ENCODE measurements at regions not wholly inside any gene's neighbourhood (a gene's known extent, or its start where the extent isn't known, plus 50 kb on each side); places are given as distances from the start of the nearest gene placed in this dataset.

DNA sequence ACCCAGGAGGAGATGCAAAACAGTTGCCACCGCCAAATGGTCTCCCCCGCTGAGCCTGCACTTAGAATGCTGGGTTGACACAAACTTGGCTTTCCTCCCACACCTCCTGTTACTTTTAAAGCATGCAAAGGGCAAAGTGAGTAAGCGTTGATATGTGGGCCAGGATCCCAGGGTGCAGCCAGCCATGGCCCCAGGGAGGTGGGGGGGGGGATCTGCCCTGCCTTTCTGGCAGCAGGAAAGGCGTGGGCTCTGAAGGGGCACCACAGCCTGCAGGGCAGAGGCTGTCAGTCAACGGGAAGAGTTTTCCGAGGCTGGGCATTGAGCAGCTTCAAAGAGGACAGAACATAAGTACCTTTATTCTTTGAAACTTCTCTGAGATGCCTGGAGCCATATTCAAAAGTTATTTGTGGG is 142.3 kb downstream of the ABCC12 start:
- DNase-seq (ENCODE audit: low read depth, low spot score), result no peak
- H3K4me3 ChIP-seq (ENCODE audit: low read length), result no peak overlapping the region

DNA sequence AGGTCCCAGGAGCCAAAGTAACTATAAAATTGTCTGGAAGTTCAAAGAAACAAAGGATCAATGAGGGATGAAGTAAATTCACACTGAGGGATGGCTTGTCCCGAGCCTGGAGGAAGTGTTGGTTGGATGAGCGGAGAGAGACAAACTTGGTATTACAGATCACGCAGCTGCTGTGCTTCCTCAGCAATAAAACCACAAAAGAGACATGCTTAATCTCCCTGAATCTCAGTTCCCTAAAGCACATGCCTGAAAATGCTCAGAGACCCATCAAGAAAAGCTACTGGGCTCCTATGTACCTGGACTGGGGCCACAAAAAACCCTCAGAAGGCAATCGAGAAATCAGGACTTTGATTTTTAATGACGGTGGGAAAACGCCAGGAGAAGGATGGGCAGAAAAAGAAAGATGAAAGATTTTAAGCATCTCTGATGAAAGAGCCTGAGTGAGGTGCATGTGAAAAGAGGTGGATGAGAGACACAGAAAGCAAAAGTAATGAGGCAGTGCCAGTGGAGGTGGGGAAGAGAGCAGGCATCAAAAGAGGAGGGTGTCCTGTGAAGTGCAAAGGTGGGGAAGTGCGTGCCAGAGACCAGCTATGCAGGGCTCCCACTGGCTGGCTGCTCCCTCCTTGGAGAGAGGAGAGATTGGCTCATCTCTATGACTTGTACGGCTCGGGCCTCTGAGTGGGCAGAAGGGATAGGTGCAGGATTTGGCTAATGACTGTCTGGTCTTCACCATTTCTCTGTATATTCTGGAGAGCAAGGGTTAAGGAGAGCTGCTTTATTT is 143.7 kb downstream of the ABCC12 start:
- H3K4me3 ChIP-seq (ENCODE audit: low read length), result no peak overlapping the region
- peak; percentile 8 for DNase-seq (ENCODE audit: low read depth, low spot score)

DNA sequence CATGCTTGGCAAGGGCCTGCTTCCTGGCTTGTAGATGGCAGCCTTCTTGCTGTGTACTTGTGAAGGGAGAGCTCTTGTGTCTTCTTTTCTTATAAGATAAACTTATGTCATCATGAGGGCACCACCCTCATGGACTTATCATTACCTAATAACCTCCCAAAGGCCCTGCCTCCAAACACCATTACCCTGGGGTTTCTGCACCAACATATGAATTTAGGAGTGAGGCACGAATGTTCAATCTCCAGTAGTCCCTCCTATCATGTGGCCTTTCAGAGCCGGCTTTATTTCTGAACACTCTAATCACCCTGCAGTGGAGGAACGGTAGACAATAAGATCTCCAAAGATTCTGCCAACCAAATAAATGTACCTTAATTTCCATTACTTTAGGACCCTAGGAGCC is 144.3 kb downstream of the ABCC12 start:
- no peak for DNase-seq (ENCODE audit: low read depth, low spot score)
- H3K4me3 ChIP-seq (ENCODE audit: low read length), result no peak overlapping the region

DNA sequence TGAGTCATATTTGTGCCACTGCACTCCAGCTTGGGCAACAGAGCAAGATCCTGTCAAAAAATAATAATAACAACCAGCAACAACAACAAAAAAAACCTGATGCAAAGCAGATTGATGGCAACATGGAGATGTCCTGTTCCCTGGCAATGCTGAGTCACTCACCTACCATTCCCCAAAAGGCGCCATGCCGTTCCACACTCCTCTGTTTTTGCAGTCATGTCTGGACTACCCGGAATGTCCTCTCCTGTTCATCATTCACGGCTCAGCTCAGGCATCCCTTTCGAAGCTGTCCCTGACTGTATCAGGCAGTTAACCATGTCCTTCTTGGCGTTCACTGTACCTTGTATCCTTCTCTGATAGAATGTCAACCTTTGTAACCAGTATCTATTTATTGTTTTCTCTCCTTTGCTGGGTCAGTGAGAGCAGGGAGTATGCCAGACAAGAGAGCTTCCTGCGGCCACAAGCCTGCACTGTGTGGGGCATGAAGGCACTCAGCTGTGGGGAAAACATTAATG is 147.7 kb downstream of the ABCC12 start:
- DNase-seq (ENCODE audit: low read depth, low spot score), result no peak
- no peak overlapping the region for H3K4me3 ChIP-seq (ENCODE audit: low read length)

DNA sequence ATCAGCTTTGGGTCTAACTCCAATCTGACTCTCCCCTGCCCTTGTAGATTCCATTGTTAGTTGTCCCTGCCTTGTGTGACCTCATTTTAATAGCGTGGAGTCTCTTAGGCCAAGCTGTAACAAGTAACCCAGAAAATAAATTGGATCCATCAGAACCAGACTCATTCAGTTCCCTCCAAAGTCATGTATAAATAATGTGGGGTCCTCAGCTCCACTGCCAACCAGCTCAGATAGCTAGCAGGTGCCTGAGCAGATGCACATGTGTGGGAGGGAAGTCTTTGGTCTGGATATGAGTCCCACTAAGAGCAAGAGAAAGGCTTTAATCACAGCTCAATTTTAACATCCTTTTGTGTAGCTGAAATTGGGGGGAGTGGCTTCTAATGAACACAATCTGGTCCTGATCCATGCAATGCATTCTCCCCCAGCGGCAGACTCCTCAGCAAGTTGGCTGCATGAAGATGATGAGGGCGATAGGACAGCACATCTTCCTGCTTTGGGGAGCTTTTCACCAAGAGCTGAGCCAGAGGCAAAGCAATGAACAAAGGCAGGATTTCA is 151.6 kb downstream of the ABCC12 start:
- no peak overlapping the region for H3K4me3 ChIP-seq (ENCODE audit: low read length)
- no peak for DNase-seq (ENCODE audit: low read depth, low spot score)

DNA sequence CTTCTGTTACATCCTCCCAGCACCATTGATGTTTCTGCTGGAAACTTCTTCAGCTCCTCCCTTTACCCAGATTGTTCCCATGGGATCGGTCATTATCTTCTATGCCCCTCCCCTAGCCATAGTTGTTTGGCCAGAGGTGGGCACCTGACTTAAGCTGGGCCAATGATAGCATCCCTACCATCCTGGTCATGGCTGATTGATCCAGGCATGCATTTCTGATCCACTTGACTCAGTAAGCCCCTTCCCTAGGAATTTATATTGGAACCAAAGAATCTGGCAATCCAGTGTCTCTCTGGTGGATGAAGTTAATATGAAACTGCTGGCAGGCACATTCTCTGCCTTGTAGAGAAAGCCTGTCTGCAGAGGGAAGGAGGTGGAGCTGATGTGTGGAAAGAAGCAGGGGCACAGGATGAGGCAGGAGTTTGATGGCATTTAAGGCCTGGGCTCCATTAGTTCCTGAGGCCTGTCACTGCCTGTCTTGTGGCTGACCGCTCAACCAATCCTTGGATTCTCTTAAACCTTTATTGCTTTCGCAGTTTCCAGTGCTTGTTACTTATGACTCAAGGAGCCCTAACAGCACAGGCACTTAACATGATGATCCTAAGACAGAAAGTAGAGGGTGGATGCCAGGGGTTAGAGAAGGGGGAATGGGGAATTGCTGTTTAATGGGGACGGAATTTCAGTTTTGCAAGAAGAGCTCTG is 152.4 kb downstream of the ABCC12 start:
- H3K4me3 ChIP-seq (ENCODE audit: low read length), result no peak overlapping the region
- DNase-seq (ENCODE audit: low read depth, low spot score), result no peak

DNA sequence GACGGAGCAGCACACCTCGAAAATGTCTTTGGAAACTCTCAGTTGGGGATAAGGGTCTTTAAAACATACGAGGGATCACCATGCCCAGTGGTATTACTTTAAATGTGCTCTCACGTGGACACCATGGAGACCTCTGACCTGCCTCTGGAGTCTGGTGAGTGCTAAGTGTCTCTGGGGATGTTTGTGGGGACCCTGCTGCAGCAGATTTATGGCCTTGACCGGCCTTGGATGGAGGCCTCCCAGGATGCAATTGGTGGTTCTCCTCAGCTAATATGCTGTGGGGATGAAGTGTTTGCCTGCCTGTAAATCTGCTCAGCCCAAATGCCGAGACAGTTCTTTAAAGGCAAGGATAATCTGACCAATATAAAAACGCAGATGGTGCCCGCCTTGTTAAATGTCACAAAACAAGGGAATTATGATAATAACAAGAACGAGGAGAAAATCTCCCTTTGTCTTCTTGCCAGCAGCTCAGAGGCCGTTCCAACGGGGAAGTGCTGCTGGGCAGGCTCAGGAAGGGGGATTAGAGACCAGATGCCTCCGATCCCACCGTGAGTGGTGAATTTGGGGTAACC is 154.4 kb downstream of the ABCC12 start:
- no peak for DNase-seq (ENCODE audit: low read depth, low spot score)
- H3K4me3 ChIP-seq (ENCODE audit: low read length), result no peak overlapping the region

DNA sequence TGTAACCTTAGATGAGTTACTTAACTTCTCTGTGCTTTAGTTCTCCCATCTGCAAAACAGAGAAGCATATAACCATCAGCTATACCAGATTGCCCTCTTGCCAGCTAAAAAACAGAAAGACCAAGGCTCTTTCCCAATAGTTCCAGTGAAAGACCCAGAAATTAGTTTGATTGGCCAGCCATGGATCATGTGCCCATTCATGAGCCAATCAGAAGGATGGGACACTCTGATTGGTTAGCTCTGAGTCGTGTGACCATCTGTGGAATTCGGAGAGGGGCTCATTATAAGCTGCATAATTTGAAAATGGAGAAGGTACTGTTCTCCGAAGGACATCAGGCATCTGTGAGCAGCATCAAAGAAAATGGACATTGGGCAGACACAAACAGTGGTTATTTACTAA is 155.2 kb downstream of the ABCC12 start:
- no peak overlapping the region for H3K4me3 ChIP-seq (ENCODE audit: low read length)
- DNase-seq (ENCODE audit: low read depth, low spot score), result no peak

DNA sequence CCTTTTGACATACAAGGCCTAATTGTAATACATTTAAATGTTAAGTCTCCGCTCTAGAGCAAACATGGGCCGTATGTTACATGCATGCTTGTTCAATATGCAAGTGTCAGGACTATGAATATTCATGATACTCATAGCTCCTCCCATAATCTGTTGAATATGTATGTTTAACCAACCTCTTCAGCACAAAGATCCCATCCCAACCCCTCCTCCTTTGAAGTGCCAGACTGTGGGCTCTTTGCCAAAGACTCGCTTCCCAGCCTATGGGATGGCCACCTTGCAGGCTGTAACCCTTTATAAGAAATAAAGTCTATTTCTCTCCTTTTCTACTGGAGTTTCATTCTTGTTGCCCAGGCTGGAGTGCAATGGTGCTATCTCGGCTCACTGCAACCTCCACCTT is 156.2 kb downstream of the ABCC12 start:
- DNase-seq (ENCODE audit: low read depth, low spot score), result no peak
- no peak overlapping the region for H3K4me3 ChIP-seq (ENCODE audit: low read length)

DNA sequence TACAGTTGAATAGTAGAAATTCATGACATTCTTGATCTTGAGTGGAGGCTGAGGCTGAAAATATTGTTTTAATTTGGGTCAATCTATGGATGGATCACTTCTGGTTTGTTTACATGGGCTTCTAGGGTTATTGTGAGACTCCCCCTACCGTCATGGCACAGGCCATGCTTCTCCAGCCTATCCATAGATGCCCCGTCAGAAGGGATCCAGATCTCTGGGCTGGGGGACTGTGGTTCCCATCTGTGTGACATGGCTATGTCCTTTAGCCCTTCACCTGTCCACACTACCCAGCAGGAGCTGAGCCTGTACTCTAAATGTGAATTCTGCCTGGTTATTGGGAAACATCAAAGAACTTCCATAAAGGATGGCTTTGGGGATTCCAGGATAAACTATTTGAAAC is 160.4 kb downstream of the ABCC12 start:
- no peak overlapping the region for H3K4me3 ChIP-seq (ENCODE audit: low read length)
- DNase-seq (ENCODE audit: low read depth, low spot score), result no peak

DNA sequence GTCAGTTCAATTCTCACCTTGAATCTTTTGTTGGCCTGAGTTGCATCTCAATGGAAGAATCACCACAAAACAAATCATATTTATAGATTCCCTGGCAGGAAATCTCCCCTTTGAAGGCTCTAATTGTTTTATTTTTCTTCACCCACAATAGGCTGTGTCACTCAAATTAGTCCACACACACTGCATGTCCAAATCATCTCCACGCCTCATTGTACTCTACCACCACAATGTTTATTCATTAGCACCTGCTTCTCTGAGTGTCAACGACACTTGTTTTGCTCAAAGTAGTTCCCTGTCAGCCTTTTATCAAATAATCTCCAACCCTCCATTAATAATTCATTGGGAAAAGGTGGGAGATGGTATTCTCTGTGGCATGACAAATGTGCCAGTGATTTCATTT is 164.3 kb downstream of the ABCC12 start:
- no peak for DNase-seq (ENCODE audit: low read depth, low spot score)
- no peak overlapping the region for H3K4me3 ChIP-seq (ENCODE audit: low read length)

DNA sequence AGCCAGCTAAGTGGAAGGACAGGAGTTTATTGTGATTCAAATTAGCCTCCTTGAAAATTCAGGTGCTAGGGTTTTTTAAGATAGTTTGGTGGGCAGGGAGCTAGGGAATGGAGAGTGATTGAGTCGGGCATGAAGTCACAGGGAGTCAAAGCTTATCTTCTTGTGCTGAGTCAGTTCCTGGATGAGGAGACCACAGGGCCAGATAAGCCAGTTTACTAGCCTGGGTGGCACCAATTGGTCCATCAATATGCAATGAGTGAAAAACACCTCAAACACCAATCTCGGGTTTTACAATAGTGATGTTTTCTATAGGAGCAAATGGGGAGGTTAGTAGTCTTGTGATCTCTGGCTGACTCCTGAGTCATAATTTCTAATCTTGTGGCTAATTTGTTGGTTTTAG is 165.1 kb downstream of the ABCC12 start:
- DNase-seq (ENCODE audit: low read depth, low spot score), result no peak
- H3K4me3 ChIP-seq (ENCODE audit: low read length), result no peak overlapping the region

DNA sequence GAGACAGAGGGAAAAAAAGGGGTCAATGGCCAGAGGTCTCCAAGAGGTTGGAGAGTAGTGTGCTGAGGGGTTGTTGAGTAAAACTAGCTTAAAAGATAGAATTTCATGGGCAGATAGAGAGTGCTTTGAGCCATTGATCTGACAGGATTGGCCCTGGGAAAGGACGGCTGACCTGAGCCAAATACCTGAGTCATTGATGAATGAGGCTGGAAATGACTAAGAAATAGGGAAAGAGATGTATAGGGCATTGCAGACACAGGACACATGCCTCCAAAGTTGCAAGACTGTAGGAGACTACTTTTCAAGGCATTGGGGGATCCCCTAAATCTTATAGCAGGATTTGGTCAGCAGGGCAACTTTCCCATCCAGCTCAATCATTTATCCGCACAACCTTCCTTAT is 168.7 kb downstream of the ABCC12 start:
- no peak overlapping the region for H3K4me3 ChIP-seq (ENCODE audit: low read length)
- no peak for DNase-seq (ENCODE audit: low read depth, low spot score)

DNA sequence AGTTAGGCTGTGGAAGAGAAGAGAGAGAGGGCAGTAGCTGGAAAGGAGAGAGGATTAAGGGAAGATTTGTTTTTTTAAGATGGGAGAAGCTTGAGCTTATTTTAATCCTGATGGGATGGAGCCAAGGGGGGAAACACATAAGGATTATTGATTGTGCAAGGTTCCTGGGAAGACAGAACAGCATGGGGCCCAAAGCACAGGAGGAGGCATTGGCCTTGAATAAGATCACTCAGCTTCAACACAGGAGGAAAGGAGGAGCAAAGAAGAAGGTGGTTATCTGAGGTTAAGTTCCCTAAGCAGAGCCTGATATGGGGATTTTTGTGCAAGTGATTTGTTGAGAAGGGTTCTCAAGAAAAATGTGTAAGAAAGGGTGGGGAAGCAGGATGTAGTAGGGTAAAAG is 169.8 kb downstream of the ABCC12 start:
- DNase-seq (ENCODE audit: low read depth, low spot score), result no peak
- H3K4me3 ChIP-seq (ENCODE audit: low read length), result no peak overlapping the region

DNA sequence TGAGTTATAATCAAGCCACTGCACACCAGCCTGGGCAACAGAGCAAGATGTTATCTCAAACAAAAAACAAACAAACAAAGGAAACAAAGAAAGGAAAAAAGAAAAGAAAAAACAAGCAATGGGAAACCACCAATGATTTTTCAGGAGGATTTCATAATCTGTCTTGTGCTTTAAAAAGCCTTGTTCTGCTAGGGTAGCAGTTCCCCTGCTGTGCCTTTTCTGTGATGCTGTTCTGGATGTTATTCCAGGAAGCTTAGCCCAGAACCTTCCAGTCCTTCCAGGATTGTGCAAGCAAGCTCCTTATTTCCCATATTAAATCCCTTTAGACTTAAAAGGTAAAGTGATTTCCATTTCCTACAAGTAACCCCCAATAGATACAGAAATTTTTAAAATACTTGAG is 171.1 kb downstream of the ABCC12 start:
- no peak for DNase-seq (ENCODE audit: low read depth, low spot score)
- H3K4me3 ChIP-seq (ENCODE audit: low read length), result no peak overlapping the region

DNA sequence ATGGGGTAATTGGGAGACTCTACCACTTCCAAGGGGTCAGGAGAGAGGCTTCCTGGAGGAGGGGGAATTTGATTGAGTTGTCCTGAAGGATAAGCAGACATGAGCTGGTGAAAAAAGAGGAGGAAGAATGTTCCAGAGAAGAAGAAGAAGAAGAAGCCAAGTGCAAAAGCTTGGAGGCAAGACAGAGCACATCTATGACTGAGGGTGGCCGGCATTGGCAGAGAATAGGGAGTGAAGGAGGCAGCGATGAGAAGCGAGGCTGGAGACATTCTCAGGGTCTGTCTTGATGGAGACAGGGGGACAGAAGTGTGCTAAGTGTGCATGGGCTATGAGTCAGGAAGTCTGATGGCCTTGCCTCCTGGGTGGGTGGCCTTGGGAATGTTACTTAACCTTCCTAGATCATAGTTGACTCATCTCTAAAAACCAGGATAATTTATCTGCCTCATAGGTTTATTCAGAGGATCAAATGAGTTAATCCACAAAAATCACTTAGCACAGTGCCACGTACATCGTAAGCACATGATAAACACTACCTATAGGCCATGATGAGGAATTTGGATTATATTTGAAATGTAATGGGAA is 171.7 kb downstream of the ABCC12 start:
- DNase-seq (ENCODE audit: low read depth, low spot score), result no peak
- H3K4me3 ChIP-seq (ENCODE audit: low read length), result no peak overlapping the region

DNA sequence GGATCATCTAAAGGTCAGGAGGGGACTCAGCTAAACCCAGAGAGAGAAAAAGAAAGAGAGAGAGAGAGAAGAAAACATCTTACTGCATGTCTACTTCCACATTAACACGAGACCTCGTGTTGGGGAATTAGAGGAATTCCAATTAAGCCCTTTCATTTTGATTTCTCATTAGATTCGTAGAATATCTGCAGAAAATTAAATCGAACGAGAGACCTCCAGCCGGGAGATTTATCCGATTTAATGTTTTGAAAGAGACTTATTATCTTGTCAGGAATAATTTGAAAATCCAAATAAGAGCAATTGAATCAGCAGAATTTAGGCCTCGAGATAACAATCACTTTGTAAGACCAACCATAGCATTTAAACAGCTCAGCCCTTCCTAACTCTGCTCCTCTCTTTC is 175.6 kb downstream of the ABCC12 start:
- DNase-seq (ENCODE audit: low read depth, low spot score), result no peak

DNA sequence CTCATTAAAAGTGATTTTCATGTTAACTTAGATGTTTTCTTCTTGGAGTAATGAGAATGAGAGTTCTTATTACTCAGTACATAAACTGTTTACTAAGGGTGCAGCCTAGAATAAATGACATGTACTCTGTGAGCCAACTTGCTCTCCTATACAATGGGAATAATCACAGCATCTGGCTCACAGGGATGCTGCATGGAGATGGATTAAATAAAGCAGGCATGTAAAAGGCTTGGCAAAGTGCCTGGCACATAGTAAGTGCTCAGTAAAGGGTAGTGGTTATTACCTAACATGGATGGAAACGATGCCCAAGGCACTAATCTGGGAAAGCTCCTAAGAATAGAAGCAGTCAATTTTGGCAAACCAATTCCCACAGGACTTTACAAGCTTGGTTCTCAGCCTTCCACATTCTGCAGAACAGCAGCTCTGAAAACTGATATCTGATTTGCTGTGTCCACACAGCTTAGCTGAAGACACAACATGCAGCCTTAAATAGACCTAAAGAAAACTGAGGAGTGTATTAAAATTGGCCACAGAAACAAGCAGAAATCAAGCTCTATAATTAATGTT is 176.1 kb downstream of the ABCC12 start:
- no peak for DNase-seq (ENCODE audit: low read depth, low spot score)
- H3K4me3 ChIP-seq (ENCODE audit: low read length), result no peak overlapping the region

More for the DNA sequence above, 175.6 kb downstream of the ABCC12 start:
- H3K4me3 ChIP-seq (ENCODE audit: low read length), result no peak overlapping the region

DNA sequence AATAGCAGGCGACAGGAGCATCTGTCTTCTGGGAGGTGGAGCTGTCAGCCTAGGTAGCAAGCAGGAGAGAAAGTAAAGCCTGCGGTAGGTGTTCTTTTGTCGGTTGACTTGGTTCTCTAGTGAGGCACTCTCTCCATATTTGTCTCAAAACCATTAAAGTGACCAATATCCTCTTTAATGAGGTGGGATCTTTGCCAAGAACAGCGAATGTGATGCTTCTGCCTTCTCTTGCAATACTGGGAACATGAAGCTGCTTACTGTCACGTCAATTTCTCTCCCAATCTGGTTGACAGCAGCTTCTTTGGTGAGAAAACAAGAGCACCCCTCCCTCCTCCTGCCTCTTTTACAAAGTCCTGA is 176.7 kb downstream of the ABCC12 start:
- no peak for DNase-seq (ENCODE audit: low read depth, low spot score)
- H3K4me3 ChIP-seq (ENCODE audit: low read length), result no peak overlapping the region
